K562 (cell line): ENCODE measurements at regions not wholly inside any gene's neighbourhood (a gene's known extent, or its start where the extent isn't known, plus 50 kb on each side); places are given as distances from the start of the nearest gene placed in this dataset.

Experiments used
- ATAC-seq: fragments of 200-7000 bp; cut with Tn5 transposase; 3 replicates; pipeline ENCODE4 v1.9.1; 2020; ENCODE audit warnings: moderate library complexity
- BruUV-seq: library from RNA; stranded (reverse); fragments of 400-500 nt; replicated peaks from 2 replicates; lab custom pipeline; 2021; lab: Mats Ljungman, UMichigan
- CTCF ChIA-PET: fragments of 300-600 bp; formaldehyde crosslinking; extraction: SDS; loops from one replicate; lab custom pipeline; 2021; ENCODE audit warnings: low intra/inter-chr PET ratio; lab: Yijun Ruan, JAX
- POLR2A ChIA-PET: fragments of 300-600, 350-650 bp; sonication (Branson Sonifier 250); formaldehyde crosslinking; extraction: SDS; loops from one replicate; lab custom pipeline; 2021; ENCODE audit warnings: antibody characterized with exemption, inconsistent platforms; lab: Yijun Ruan, JAX
- DNase-seq, 4 experiments: peaks; one replicate each; pipeline versions ENCODE4 v3.0.0 to v3.0.0-alpha.2; 2011 to 2018; ENCODE audit warnings: low spot score in 3 of 4, mixed read lengths in 3 of 4; ENCODE audit errors: extremely low read depth in 1 of 4
- FAIRE-seq: peaks from 2 replicates; lab custom pipeline; 2011; peaks lifted over from hg19 to GRCh38; lab: Jason Lieb, UNC
- H2AFZ ChIP-seq: 2 replicates; pipeline ENCODE4 v1.6.0; 2011; ENCODE audit warnings: low read depth, low read length, control low read depth, inconsistent platforms
- H3K27ac ChIP-seq: fragments of 200-600 bp; 3 replicates; pipeline ENCODE4 v1.8.0; 2011; ENCODE audit warnings: low read depth, mild to moderate bottlenecking, control low read depth, inconsistent platforms, low read length, moderate library complexity, mixed read lengths; ENCODE audit errors: extremely low read depth
- H3K27me3 ChIP-seq, 2 experiments: fragments of 300-600 bp in 1 of 2; 2 replicates in 1 of 2; 3 replicates in 1 of 2; pipeline versions ENCODE4 v1.6.0 to v1.8.0; 2011; ENCODE audit warnings: inconsistent platforms in 2 of 2, low read length in 2 of 2, mild to moderate bottlenecking in 1 of 2, mixed read lengths in 1 of 2, moderate library complexity in 1 of 2; ENCODE audit not compliant: control insufficient read depth in 2 of 2, insufficient read depth in 2 of 2
- H3K36me3 ChIP-seq: fragments of 300-600 bp; 3 replicates; pipeline ENCODE4 v1.8.0; 2011; ENCODE audit warnings: mild to moderate bottlenecking, low read length, inconsistent platforms; ENCODE audit not compliant: control insufficient read depth, insufficient read depth
- H3K4me1 ChIP-seq, 2 experiments: fragments of 200-600 bp in 1 of 2; replicated peaks in 1 of 2; 2 replicates in 1 of 2; 3 replicates in 1 of 2; pipeline versions ENCODE4 v1.5.1 to v1.8.0; 2011; ENCODE audit warnings: inconsistent platforms in 2 of 2, low read length in 2 of 2, mild to moderate bottlenecking in 1 of 2, mixed read lengths in 1 of 2, moderate library complexity in 1 of 2; ENCODE audit not compliant: control insufficient read depth in 2 of 2, insufficient read depth in 2 of 2
- H3K4me2 ChIP-seq: 2 replicates; pipeline ENCODE4 v1.6.1; 2011; ENCODE audit warnings: low read length, control low read depth, inconsistent platforms, mixed read lengths; ENCODE audit not compliant: insufficient read depth
- H3K4me3 ChIP-seq: fragments of 200-600 bp; sonication (generic), shearing (Covaris generic); 2 replicates; pipeline ENCODE4 v1.5.1; 2016; ENCODE audit warnings: control low read depth, inconsistent platforms
- H3K79me2 ChIP-seq: fragments of 200-600 bp; 3 replicates; pipeline ENCODE4 v1.8.0; 2011; ENCODE audit warnings: low read length, inconsistent platforms; ENCODE audit not compliant: control insufficient read depth, insufficient read depth
- H3K9ac ChIP-seq, 2 experiments: 2 replicates each; pipeline versions ENCODE4 v1.6.0 to v1.6.1; 2011; ENCODE audit warnings: low read depth in 2 of 2, low read length in 2 of 2, control low read depth in 1 of 2, inconsistent platforms in 1 of 2, mild to moderate bottlenecking in 1 of 2, mixed read lengths in 1 of 2; ENCODE audit not compliant: insufficient read depth in 1 of 2
- H3K9me1 ChIP-seq: one replicate; pipeline ENCODE4 v1.6.0; 2011; ENCODE audit warnings: inconsistent platforms, mild to moderate bottlenecking, low read length, moderate library complexity; ENCODE audit not compliant: control insufficient read depth, insufficient read depth
- H3K9me3 ChIP-seq: replicated peaks from 2 replicates; pipeline ENCODE4 v1.5.1; 2011; ENCODE audit warnings: low read depth, low read length, inconsistent platforms; ENCODE audit not compliant: control insufficient read depth, insufficient read depth
- H4K20me1 ChIP-seq: replicated peaks from 2 replicates; pipeline ENCODE4 v1.6.1; 2011; ENCODE audit warnings: low read length, inconsistent platforms, mixed read lengths; ENCODE audit not compliant: control insufficient read depth, insufficient read depth
- AFF1 ChIP-seq, 2 experiments: fragments of 450-650 bp; IDR thresholded peaks; 2 replicates each; pipeline ENCODE4 v1.6.1; 2018; ENCODE audit warnings: mild to moderate bottlenecking in 2 of 2, low read depth in 1 of 2; ENCODE audit not compliant: partially characterized antibody in 2 of 2
- BMI1 ChIP-seq: fragments of 150-350 bp; IDR thresholded peaks from 2 replicates; pipeline ENCODE4 v1.6.1; 2014; ENCODE audit warnings: low read length
- CBFA2T3 ChIP-seq: fragments of 450-650 bp; IDR thresholded peaks from 2 replicates; pipeline ENCODE4 v1.6.1; 2017
- PHB ChIP-seq: fragments of 250-450 bp; sonication (Bioruptor Pico); IDR thresholded peaks from 2 replicates; pipeline ENCODE4 v1.5.0; 2021
- RBM25 ChIP-seq: fragments of 200-400 bp; formaldehyde crosslinking; IDR thresholded peaks from 2 replicates; pipeline ENCODE4 v1.6.1; 2018; ENCODE audit warnings: low read length, low read depth, moderate library complexity; ENCODE audit not compliant: severe bottlenecking
- RBM39 ChIP-seq: fragments of 200-400 bp; formaldehyde crosslinking; optimal IDR thresholded peaks from 2 replicates; pipeline ENCODE3; 2018; ENCODE audit warnings: low read depth, low read length
- RERE ChIP-seq: sonication (generic); formaldehyde crosslinking; IDR thresholded peaks from 2 replicates; pipeline ENCODE4 v1.8.0; 2023; ENCODE audit warnings: missing genetic modification reagents, mild to moderate bottlenecking, borderline replicate concordance
- TAL1 ChIP-seq: fragments of 450-650 bp; IDR thresholded peaks from 2 replicates; pipeline ENCODE4 v1.6.1; 2016; ENCODE audit warnings: mild to moderate bottlenecking
- TCF3 ChIP-seq: sonication (generic); formaldehyde crosslinking; IDR thresholded peaks from 2 replicates; pipeline ENCODE4 v1.4.0; 2020; ENCODE audit warnings: mild to moderate bottlenecking, missing genetic modification reagents
- ZNF121 ChIP-seq: sonication (generic); formaldehyde crosslinking; conservative IDR thresholded peaks from 2 replicates; pipeline ENCODE4 v1.8.0; 2022; ENCODE audit warnings: missing genetic modification reagents
- ZNF232 ChIP-seq: sonication (generic); formaldehyde crosslinking; IDR thresholded peaks from 2 replicates; pipeline ENCODE4 v1.8.0; 2022; ENCODE audit warnings: mild to moderate bottlenecking, missing genetic modification reagents
- ZNF583 ChIP-seq: fragments of 250-450 bp; sonication (Bioruptor Pico); IDR thresholded peaks from 2 replicates; pipeline ENCODE4 v1.4.0; 2020
- ZNF740 ChIP-seq, 3 experiments: fragments of 200-800 bp in 1 of 3; sonication (Bioruptor generic) in 1 of 3; sonication (generic) in 1 of 3; formaldehyde crosslinking in 1 of 3; IDR thresholded peaks; 2 replicates each; pipeline versions ENCODE4 v1.6.1 to v1.8.0; 2016 to 2022; ENCODE audit warnings: mild to moderate bottlenecking in 2 of 3, missing compliant biosample characterization in 2 of 3, missing genetic modification characterization in 2 of 3, missing genetic modification reagents in 1 of 3
- WGBS: fragments of 100-300 bp; shearing (Covaris generic); methylation state at CpG from one replicate; pipeline ENCODE4 v1.1.6; 2016; ENCODE audit warnings: low coverage, mixed read lengths; ENCODE audit not compliant: insufficient coverage; ENCODE audit errors: missing lambda C conversion rate; 5-methylcytosine and 5-hydroxymethylcytosine counted together
- in situ Hi-C: fragments of 300-500 bp; cut with MboI; formaldehyde crosslinking; loops from 4 replicates; pipeline ENCODE4 v1.15.0; 2018; ENCODE audit warnings: inconsistent platforms, mixed read lengths
- intact Hi-C: fragments of 100-400 bp; cut with micrococcal nuclease; formaldehyde crosslinking; loops from 2 replicates; pipeline ENCODE4 v1.14.2; 2022

- H3K27ac ChIP-seq = no peak overlapping the region
- no peak for ATAC-seq
- H3K27me3 ChIP-seq = no peaks in the 10 kb centered on the region
- H3K4me3 ChIP-seq = no peak overlapping the region
- no peak for TF ChIP-seq AFF1 (IDR thresholded peaks at IDR 0.05; ENCODE audit: low read depth in 1 of 2, partially characterized antibody in 2 of 2)
- TF ChIP-seq TCF3 (CRISPR knock-in tag) = no peak
- no peak for TF ChIP-seq RBM39
- no peak for TF ChIP-seq TAL1
- no peak for TF ChIP-seq BMI1
- TF ChIP-seq CBFA2T3 = no peak
- no peak for TF ChIP-seq ZNF232 (CRISPR knock-in tag)
- no peak for TF ChIP-seq RERE (CRISPR knock-in tag)
- TF ChIP-seq PHB = no peak
- no peak for TF ChIP-seq ZNF740 (CRISPR knock-in tag; IDR thresholded peaks at IDR 0.05)
- TF ChIP-seq ZNF740 (tag; IDR thresholded peaks at IDR 0.05) = no peak
- no peak for TF ChIP-seq ZNF583 (CRISPR knock-in tag)
- TF ChIP-seq RBM25 = no peak
- no peak for TF ChIP-seq ZNF121 (CRISPR knock-in tag)
- no peak overlapping the region for H3K4me2 ChIP-seq
- H3K79me2 ChIP-seq = no peaks in the 10 kb centered on the region
- no peak overlapping the region for H3K9ac ChIP-seq
- POLR2A ChIA-PET = no interaction called here
- no peaks in the 10 kb centered on the region for H3K36me3 ChIP-seq
- no peak for DNase-seq
- H3K9me3 ChIP-seq = no peaks in the 10 kb centered on the region
- no TSS peak for BruUV-seq
- no peaks in the 10 kb centered on the region for H3K4me1 ChIP-seq
- H4K20me1 ChIP-seq = no peaks in the 10 kb centered on the region
- intact Hi-C loops (no loop called here), in situ Hi-C loops (no loop called here)
- no peak overlapping the region for H2AFZ ChIP-seq
- H3K9me1 ChIP-seq = no peaks in the 10 kb centered on the region
- CTCF ChIA-PET = no interaction called here
- WGBS = 0% methylated on average over 3 of the region's 3 CpGs
- no peak for FAIRE-seq
These were observed 799.0 kb downstream of the KCNJ2 start for GRCh38 chr17:70968302-70968701.
